GM06990 (cell line): ENCODE measurements at regions not wholly inside any gene's neighbourhood (a gene's known extent, or its start where the extent isn't known, plus 50 kb on each side); places are given as distances from the start of the nearest gene placed in this dataset.
"Not testable (repeated sequence)": the region's sequence is repeated elsewhere in the genome, so short reads cannot be mapped to it uniquely, and the experiment has no call there.

Experiments
- DNase-seq: peaks from one replicate; pipeline ENCODE4 v3.0.0-alpha.2; 2011; ENCODE audit not compliant: insufficient read length; ENCODE audit errors: extremely low read depth
- H3K27me3 ChIP-seq: replicated peaks from 2 replicates; pipeline ENCODE4 v1.6.0; 2011; ENCODE audit warnings: low read length; ENCODE audit not compliant: control insufficient read depth, insufficient read depth
- H3K36me3 ChIP-seq: 2 replicates; pipeline ENCODE4 v1.5.1; 2011; ENCODE audit warnings: low read length; ENCODE audit not compliant: control insufficient read depth, insufficient read depth
- H3K4me3 ChIP-seq: replicated peaks from 2 replicates; pipeline ENCODE4 v1.5.1; 2011; ENCODE audit warnings: low read depth, mild to moderate bottlenecking, control low read depth, low read length
- TF ChIP-seq, protein P1 (sequence below): IDR thresholded peaks from 2 replicates; pipeline ENCODE4 v1.5.1; 2011; ENCODE audit warnings: low read length, control low read depth, mild to moderate bottlenecking, inconsistent platforms; ENCODE audit not compliant: insufficient read depth, poor library complexity, severe bottlenecking

DNA sequence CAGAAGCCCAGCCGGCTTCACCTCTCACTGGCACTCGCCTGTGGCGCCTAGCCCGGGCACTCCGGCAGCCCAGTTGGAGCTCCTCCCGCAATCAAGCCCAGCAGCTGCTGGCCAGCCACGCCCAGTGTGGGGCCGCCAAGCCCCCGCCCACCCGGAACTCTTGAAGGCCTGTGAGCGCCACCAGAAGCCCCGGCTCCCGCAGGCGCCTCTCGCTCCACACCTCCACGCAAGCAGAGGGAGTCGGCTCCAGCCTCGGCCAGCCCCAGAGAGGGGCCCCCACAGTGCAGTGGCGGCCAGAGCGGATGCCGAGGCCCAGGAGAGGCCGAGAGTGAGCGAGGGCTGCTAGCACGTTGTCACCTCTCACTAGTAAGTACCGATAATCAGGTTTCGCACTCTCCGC lies 240.7 kb downstream of the TFEC start:
- H3K4me3 ChIP-seq = no peak overlapping the region
- TF ChIP-seq, protein P1, sequence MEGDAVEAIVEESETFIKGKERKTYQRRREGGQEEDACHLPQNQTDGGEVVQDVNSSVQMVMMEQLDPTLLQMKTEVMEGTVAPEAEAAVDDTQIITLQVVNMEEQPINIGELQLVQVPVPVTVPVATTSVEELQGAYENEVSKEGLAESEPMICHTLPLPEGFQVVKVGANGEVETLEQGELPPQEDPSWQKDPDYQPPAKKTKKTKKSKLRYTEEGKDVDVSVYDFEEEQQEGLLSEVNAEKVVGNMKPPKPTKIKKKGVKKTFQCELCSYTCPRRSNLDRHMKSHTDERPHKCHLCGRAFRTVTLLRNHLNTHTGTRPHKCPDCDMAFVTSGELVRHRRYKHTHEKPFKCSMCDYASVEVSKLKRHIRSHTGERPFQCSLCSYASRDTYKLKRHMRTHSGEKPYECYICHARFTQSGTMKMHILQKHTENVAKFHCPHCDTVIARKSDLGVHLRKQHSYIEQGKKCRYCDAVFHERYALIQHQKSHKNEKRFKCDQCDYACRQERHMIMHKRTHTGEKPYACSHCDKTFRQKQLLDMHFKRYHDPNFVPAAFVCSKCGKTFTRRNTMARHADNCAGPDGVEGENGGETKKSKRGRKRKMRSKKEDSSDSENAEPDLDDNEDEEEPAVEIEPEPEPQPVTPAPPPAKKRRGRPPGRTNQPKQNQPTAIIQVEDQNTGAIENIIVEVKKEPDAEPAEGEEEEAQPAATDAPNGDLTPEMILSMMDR = no peak
- no peaks in the 10 kb centered on the region for H3K27me3 ChIP-seq
- no peaks in the 10 kb centered on the region for H3K36me3 ChIP-seq
- no peak for DNase-seq

DNA sequence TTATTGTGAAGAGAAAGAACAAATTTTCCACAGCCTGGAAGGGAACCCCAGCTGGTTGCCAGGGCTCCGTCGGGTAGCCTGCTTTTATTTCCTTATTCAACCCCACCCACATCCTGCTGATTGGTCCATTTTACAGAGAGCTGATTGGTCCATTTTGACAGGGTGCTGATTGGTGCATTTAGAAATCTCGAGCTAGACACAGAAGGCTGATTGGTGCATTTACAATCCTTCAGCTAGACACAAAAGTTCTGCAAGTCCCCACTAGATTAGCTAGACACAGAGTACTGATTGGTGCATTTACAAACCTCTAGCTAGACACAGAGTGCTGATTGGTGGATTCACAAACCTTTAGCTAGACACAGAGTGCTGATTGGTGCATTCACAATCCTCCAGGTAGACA lies 241.1 kb downstream of the TFEC start:
- H3K4me3 ChIP-seq, H3K27me3 ChIP-seq: not testable (repeated sequence)

GRCh38 chr7:115782696-115783490 lies 247.7 kb downstream of the TFEC start:
- no peaks in the 10 kb centered on the region for H3K27me3 ChIP-seq
- TF ChIP-seq, protein P1 = no peak
- no peak overlapping the region for H3K4me3 ChIP-seq
- DNase-seq = no peak
- H3K36me3 ChIP-seq = no peaks in the 10 kb centered on the region

More for the DNA sequence above, 241.1 kb downstream of the TFEC start:
- H3K36me3 ChIP-seq, DNase-seq: not testable (repeated sequence)

DNA sequence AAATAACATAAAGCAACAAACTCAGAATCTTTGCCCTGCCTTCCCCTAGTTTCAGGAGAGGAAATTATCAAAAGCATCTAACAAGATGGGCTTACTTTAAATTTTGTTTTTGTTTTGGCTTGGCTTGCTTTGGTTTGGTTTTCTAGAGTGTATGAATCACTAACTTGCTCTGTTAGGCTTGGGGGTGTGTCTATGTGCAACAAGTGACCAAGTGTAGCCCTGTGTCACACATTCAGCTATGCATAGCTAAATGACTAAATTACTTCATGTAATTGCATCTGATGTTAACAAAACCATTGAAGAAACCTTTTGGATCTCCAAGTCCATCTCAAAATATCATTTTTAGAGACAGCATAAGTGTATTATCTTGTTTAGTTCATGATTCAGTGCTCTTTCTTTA lies 251.0 kb downstream of the TFEC start:
- no peaks in the 10 kb centered on the region for H3K27me3 ChIP-seq
- no peak for DNase-seq
- H3K4me3 ChIP-seq = no peak overlapping the region
- no peaks in the 10 kb centered on the region for H3K36me3 ChIP-seq
- TF ChIP-seq, protein P1 = no peak

- Histone ChIP-seq H3K27me3 (no peaks in the 10 kb centered on the region), H3K36me3 (no peaks in the 10 kb centered on the region), H3K4me3 (no peak overlapping the region)
- DNase-seq = no peak
- TF ChIP-seq, protein P1 = no peak
Measured at GRCh38 chr7:115775981-115776380, 254.6 kb downstream of the TFEC start.

DNA sequence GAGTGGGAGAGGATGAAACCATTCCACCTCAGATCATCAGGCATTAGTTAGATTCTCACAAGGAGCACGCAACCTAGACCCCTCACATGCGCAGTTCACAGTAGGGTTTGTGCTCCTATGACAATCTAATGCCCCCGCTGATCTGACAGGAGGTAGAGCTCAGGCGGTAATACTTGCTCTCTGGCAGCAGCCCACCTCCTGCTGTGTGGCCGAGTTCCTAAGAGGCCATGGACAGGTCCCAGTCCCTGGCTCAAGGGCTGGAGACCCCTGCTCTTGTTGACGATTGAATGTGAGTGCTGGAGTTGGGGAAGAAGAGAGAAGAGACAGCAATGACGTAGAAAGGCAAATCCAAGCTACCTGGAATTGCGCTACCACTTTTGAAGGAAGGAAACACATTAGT lies 267.2 kb downstream of the TFEC start:
- Histone ChIP-seq H3K36me3 (no peaks in the 10 kb centered on the region), H3K27me3 (no peaks in the 10 kb centered on the region), H3K4me3 (no peak overlapping the region)
- no peak for DNase-seq
- TF ChIP-seq, protein P1 = no peak
